ENCODE measurements at regions not wholly inside any gene's neighbourhood (a gene's known extent, or its start where the extent isn't known, plus 50 kb on each side); places are given as distances from the start of the nearest gene placed in this dataset.

- TF ChIP-seq, protein P1, sequence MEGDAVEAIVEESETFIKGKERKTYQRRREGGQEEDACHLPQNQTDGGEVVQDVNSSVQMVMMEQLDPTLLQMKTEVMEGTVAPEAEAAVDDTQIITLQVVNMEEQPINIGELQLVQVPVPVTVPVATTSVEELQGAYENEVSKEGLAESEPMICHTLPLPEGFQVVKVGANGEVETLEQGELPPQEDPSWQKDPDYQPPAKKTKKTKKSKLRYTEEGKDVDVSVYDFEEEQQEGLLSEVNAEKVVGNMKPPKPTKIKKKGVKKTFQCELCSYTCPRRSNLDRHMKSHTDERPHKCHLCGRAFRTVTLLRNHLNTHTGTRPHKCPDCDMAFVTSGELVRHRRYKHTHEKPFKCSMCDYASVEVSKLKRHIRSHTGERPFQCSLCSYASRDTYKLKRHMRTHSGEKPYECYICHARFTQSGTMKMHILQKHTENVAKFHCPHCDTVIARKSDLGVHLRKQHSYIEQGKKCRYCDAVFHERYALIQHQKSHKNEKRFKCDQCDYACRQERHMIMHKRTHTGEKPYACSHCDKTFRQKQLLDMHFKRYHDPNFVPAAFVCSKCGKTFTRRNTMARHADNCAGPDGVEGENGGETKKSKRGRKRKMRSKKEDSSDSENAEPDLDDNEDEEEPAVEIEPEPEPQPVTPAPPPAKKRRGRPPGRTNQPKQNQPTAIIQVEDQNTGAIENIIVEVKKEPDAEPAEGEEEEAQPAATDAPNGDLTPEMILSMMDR (IDR thresholded peaks at IDR 0.05; ENCODE audit: borderline replicate concordance, control extremely low read depth, extremely low read depth, insufficient read depth, missing control alignments): no peak
- in situ Hi-C loops (cut with MboI; ENCODE audit: low sequenced_read_pairs, unreplicated experiment): no loop called here
- no peak for DNase-seq (ENCODE audit: low spot score)
Observed at GRCh38 chr18:28559511-28559910, 382.6 kb upstream of the CDH2 start.

DNA sequence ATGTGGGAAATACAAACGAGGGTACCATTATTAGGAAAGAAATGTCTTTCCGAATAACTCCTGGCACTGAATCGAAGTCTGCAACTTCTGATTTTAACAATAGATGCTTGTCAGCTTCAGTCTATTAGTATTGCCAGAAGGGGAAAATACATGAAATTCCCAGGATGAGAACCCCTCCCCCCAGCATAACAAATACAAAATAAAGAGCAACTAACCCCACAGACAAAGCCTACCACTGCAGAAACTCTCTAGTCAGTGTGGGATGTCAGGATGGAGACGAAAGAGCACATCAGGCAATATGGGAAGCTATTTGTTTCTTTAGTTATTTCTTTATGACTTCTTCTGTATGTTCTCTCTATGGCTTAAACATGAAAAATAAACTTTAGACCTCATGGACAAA, 365.0 kb upstream of the CDH2 start:
- in situ Hi-C loops (cut with MboI; ENCODE audit: low sequenced_read_pairs, unreplicated experiment): no loop called here
- TF ChIP-seq, protein P1 (IDR thresholded peaks at IDR 0.05; ENCODE audit: borderline replicate concordance, control extremely low read depth, extremely low read depth, insufficient read depth, missing control alignments): no peak
- DNase-seq (ENCODE audit: low spot score): no peak

DNA sequence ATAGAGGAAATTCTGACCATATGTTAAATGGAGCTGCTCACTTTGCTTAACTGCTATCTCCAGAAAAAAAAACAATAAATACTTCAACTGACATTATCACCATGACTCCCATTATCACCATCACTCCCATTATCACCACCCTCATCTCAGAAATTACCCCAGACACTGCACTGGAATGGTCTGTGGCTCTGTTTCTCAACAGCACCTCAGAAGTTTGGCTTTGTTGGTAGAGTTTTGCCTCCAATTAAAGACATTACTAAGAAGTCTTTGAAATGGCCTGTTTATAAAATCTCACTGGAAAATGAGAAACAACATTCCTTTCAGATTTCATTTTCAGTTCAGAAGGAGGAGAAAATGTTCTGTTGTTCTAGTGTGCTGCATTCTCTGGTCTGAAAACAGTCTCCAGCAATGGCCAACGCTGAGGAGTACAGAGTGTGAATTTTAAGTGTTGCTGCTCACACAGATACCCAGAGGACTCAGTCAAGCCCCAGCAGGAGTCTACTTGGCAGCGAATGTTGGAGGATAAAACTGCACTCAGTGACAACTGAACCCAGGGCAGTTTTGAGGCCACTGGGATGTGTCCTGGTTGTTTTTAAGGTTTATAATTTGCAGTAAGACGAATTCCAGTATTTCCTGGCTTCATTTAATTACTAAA, 364.5 kb upstream of the CDH2 start:
- no peak for DNase-seq (ENCODE audit: low spot score)
- in situ Hi-C loops (cut with MboI; ENCODE audit: low sequenced_read_pairs, unreplicated experiment): no loop called here
- TF ChIP-seq, protein P1 (IDR thresholded peaks at IDR 0.05; ENCODE audit: borderline replicate concordance, control extremely low read depth, extremely low read depth, insufficient read depth, missing control alignments): no peak

DNA sequence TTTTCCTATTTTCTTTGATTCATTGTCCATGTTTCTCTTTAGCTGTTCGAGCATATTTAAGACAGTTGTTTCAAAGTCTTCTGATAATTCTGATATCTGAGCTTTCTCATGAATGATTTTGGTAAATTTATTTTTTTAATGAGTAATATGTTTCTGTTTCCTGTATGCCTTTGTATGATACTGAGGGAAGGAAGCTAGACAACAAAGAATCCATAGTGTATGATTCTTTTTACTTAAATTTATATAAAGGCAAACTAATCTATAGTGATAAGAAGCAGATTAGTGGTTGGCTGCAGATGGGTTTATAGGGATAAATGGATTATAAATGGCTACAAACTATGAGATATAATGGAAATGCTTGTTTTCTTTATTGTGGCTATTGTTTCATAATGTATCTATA, 352.7 kb upstream of the CDH2 start:
- in situ Hi-C loops (cut with MboI; ENCODE audit: low sequenced_read_pairs, unreplicated experiment): no loop called here
- no peak for DNase-seq (ENCODE audit: low spot score)
- TF ChIP-seq, protein P1 (IDR thresholded peaks at IDR 0.05; ENCODE audit: borderline replicate concordance, control extremely low read depth, extremely low read depth, insufficient read depth, missing control alignments): no peak

DNA sequence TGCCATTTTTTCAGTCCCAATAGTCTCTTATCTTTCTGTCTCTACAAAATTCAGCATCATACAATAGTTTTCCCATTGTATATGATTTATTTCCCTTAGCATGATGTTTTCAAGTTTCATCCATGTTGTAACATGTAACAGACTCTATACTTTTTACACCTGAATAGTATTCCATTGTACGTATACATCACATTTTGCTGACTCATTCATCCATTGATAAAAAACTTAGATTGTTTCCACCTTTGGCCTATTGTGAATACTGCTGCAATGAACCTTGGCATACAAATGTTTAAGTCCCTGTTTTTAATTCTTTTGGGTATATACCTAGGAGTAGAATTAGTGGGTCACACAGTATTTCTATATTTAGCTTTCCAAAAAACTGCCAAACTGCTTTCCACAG, 349.3 kb upstream of the CDH2 start:
- no peak for DNase-seq (ENCODE audit: low spot score)
- in situ Hi-C loops (cut with MboI; ENCODE audit: low sequenced_read_pairs, unreplicated experiment): no loop called here
- TF ChIP-seq, protein P1 (IDR thresholded peaks at IDR 0.05; ENCODE audit: borderline replicate concordance, control extremely low read depth, extremely low read depth, insufficient read depth, missing control alignments): no peak

DNA sequence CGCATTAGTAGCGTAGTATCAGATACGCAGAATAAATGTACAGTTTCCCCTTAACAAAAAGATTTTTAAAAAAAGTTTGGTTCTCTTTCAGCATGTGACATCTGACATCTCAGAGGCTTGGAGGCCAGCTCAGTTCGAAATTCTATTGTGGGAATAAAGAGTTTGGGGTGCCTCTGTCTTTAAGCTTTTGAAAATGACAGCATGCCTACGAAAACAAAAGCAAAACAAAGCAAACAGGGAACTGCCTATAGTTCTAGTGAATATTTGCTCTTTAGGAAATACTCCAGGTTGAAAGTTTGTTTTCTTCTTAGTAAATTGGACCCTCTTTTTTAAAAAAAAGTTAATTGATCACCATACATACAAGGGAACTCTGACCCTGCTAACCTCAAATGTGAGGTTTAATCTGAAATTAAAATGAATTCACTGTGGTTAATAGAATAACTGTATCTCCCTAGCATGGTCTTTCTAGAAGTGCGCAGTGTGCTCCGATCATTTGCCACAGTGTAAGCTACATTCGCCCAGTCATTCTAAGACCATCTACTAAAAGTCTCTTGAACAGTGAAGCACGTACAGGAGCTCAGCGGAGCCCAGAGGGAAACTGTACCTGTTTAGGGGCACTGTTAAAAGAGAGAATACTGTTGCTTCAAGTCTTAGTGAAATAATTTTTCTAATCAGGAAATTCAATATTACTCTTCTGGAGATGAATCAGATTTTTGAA, 347.0 kb upstream of the CDH2 start:
- DNase-seq (ENCODE audit: low spot score): no peak
- in situ Hi-C loops (cut with MboI; ENCODE audit: low sequenced_read_pairs, unreplicated experiment): no loop called here
- TF ChIP-seq, protein P1 (IDR thresholded peaks at IDR 0.05; ENCODE audit: borderline replicate concordance, control extremely low read depth, extremely low read depth, insufficient read depth, missing control alignments): no peak
